Lung microvascular endothelial cell (primary cell): ENCODE measurements at regions not wholly inside any gene's neighbourhood (a gene's known extent, or its start where the extent isn't known, plus 50 kb on each side); places are given as distances from the start of the nearest gene placed in this dataset.

Source experiments
- DNase-seq, 2 donors: peaks; one replicate each; pipeline versions ENCODE4 v3.0.0 to v3.0.0-alpha.2; 2010; ENCODE audit warnings: low read depth in 2 of 2

DNA sequence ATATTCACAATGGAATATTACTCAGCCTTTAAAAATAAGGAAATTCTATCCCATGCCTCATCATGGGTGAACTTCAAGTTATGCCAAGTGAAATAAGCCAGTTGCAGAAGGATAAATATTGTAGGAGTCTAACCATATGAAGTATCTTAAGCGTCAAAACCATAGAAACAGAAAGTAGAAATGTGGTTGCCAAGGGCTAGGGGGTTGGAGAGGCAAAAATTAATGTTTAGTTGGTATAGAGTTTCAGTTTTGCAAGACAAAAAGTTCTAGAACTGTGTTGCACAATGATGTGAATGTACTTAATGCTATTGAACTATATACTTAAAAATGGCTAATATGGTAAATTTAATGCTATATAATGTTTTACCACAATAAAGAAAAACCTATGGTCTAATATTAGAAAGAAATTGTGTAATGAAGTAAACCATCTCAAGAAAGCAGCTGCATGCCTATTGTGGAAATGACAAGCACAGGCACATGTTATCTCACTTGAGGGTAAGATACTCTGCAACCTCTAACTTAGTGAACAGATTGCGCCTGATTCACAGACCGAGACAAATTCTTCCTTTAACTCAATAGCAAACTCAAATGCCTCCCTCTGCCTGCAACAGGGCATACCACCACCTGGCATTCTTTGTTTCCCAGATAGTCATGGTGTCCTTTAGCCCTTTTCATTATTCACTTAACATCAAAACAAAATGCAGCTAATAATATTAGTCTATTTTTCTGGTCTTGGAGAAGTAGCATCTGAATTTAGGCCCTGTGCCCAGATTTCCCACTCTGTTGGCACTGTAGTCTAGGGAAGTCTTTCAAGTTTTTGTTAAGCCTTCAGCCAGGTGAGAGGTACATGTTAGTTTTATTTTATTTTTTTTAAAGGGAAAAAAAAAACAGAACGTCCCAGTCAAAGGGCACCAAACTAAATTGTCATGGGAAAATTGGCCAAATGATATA is 80.2 kb upstream of the ACP3 start:
- DNase-seq, result no peak

DNA sequence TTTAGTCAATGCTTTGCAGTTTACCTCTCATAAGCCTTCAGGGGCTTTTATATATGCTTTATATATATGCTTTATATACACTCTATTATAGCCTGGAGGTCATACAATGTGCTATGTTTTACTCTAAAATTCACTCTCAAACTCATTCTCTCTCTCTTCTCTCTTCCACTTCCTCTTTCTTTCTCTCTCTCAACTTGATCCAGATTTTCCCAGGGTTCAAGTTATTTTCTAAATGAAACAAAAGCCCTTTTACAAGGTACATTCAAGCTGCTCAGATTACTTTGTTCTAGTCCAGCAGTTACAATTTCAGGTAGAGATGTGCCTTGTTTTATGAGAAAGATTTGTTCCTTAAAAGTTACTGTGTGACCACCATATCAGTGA is 79.6 kb upstream of the ACP3 start:
- no peak for DNase-seq

DNA sequence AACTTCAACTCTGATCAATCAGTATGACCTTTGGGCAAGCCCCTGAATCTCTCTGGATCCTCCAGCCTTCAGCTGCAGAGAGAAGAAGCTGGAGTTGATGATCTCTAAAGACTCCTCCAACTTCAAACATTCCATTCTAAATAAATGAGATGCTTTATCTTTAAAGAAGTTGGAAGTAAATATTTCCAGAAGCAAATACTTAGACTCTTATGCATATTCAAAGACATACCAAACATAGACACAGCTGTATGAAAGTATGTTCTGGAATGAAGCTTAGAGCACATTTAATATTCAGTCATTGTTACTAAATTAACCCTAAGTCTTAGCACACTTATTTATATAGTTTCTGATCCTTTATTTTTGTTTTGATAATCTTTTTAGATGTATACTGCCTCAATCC is 77.6 kb upstream of the ACP3 start:
- no peak for DNase-seq

DNA sequence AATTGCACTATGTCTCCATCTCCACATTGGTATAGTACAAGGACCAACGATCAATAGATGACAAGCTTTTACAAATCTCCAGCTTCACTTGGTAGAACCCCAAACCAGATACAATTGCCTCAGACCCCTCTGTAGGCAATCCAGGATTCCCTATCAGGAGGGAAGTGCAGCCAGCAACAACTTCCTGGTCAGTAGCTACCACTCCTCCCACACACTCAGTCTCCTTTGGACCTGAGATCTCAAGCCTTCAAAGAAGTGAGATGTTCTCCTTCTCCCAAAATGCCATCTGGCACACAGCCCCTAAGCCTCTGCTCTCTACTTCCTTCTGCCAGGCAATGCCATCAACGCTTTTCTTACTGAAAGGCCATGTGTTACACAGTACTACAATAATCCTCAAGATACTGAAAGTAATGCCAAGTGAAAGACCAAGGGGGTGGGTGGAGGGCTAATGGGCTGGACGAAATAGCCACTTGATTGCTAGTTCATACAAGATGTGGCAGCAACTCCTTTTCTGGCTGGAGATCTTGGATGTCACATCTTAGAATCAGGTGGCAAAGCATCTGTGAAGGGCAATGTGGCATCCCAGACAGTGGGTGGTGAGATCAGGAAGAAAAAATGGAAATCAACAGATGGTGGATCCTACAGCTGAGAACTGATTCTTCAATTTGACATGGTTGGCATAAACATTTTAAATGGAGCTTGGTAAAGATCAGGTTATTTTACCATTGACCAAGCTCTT is 75.3 kb upstream of the ACP3 start:
- no peak for DNase-seq

DNA sequence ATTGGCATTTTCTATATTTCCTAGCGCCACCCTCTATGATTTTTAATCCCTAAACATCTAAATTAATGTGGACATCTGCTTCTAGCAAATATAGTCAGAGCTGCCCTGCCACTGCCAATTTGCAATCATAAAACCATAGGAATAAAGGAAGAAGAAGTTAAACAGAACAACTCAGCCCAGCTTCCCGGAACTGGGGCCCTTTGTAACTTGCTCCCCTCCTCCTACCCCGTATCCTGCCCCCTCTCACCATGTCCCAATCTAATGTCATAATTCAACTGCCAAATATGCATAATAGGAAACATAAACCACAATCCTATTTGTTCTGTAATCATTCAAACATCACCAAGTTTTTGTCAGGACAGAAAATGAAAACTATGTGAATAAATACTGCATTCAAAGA is 74.4 kb upstream of the ACP3 start:
- no peak for DNase-seq

DNA sequence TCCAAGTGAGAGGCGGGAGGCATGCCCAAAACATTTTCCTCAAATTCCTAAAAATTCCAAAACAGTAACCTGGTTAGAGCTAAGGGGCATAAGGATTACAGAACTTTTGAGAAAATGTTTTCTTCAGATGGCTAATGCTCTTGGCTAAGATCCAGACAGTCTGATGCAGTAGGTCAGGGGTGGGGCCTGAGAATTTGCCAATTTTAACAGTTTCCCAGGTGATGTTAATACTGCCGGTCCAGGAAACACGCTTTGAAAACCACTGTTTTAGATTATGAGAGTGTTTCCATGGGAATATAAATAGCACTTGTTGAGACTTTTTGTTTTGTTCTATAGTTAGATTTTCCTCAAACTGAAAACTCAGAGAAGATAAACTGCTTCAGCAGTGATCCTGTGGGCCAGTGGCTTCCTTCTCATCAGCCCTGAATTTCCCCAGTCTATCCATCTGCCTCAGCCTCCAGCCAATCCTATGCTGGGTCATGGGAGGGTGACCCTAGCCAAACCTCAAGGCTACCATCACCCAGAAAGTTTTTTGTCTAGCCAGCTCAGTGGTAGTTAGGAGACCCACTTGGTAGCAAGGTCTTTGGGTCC is 71.6 kb upstream of the ACP3 start:
- DNase-seq, result no peak

DNA sequence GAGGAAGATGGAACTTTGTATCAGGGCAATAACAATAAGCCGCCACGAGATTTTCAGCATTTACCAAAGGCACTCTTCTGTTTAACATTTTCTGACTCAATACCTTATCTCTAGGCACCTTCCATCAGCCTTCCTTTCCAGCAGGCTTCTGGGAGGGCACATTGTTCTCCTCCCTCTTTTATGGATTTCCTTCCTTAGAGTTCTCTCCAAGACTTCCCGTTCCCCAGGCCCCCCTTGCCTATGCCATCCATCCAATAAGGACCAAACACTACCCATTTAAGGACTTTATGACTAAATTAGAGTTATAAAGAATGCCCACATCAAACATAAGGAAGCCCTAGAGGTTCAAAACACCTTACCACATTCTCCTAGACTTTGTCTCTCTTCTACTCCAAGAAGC is 71.0 kb upstream of the ACP3 start:
- DNase-seq, result no peak

DNA sequence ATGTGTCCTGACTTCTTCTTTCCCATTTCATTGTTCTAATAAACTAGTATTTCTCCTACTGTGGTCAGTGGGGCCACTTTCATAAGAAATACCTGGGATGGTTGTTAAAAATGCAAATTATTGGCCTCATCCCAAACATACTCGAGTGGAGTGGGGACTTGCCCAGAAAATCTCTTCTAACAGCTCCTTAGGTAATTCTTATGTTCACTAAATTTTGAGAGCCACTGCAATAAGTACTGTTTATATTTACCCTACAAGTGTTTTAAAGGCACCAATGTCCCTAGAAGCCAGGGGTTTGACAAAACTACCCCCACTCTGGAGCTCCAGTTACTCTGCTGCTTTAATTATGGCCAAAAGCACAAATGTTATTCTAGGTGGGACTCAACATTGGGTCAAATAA is 70.0 kb upstream of the ACP3 start:
- no peak for DNase-seq

DNA sequence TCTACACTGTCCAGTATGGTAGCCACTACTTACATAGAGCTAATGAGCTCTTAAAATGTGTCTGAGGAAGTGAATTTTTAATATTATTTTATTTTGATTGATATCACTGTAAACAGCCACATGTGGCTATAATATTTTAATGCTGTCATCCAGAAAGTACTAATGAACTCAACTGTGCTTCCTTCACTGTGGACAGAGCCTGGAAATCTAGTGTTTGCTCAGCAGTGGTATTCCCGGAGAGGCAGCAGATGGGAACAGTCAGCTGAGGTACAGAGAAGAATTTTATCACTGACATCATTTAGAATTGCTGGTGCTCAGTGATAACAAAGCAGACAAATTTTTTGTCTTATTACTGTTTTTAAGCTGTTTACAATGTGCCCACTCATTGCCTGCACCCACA is 68.7 kb upstream of the ACP3 start:
- DNase-seq, result no peak

DNA sequence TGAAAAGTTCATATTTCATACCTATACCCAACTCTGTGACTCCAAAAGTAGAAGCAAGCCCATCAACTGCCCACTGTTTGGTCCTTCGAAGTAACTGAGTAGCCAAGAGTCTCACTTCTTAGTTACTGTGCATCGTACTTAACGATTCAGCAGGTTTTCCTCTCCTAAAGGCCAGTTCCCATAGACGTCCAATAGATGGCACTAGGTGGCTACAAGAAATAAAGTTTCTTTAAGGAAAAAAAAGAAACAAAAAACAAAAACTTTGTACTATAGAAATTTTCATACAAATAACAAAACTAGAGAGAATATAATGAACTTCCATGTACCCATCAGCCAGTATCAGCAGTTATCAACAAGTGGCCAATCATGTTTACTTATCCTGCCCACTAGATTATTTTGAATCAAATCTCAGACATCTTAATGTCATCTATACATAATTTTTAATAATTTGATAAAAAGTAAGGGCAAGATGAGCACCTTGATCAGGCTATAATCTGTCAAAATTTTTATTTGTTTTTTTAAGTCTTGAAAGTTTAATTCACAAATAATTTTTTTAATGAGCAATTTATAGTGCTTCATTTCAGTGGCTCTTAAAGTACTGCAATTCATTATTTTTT is 63.8 kb upstream of the ACP3 start:
- peak; percentile 66 to 68 for DNase-seq

DNA sequence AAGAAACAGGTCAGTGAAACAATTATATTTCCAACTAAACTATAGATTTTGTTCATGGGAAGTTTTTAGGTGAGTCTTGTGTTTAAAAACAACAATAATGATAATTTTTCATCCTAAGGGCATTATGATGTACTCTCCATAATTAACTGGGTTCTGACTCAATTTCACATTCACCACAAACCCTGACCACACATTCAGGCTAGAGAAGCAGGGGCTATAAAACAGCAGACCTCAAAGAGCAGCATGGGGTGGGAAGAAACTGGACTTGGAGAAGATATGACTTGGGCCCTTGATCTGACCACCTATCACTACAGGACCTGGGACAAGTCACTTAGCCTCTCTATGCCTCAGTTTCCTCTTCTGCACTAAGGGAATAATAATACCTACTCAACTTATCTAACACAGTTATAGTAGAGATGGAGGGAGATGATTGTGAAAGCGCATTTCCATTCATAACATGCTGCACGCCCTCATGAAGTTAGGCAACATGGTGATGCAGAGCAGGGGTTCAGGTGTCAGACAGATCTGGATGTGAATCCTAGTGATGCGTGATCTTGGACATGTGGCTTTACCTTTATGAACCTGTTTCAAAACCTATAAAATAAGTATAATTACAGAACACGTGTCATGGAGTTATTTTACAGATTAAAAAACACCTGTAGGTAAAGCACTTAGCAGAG is 63.0 kb upstream of the ACP3 start:
- DNase-seq, result no peak

DNA sequence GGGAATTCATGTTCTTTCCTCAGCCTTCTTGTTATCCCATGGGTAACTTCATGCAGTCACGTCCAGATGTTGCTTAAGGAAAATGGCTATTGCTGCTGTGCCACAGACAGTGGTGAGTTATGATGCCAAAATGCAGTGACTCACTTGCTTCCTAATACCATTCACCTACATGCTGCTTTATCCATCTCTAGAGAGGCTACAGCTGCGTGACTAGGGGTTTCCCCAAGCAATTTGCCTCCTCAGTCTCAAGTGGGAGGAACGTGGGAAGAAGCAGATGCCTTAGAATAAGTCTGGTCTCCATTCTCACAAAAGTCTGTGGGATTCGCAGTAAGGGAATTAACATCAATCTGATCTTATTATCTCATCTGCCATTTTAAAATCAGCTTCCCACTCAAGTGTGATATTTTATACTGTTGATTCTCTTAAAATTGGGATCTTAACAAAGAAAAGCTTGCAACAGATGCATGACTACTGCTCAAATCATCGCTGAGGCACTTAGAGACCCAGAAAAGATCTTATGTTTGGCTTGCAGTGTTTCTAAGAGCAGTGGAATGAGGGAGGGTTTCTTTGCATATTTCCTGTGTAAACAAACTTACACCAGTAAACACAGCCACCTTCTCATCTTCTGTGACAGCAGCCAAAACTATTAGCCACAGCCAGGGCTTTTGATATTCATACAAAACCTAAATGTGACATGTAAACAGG is 62.0 kb upstream of the ACP3 start:
- DNase-seq, result peak in 1 of 2 donors; percentile 12

DNA sequence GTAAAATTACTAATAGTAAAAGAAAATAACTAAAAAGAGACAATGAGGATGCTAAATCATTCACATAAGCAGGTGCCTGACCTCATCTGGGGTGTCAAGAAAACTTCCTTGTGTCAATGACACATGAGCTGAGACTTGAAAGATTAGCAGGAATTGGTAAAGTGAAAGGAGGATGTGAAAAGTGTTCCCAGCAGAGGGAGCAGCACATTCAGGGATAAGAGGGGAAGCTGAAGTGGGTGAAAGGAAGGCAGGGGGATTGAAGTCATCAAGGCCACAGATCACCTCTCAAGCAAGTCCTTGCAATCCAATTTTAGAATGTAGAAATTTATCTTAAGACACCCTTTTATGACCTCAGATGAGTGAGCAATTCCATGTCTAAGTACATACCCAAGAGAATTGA is 60.2 kb upstream of the ACP3 start:
- DNase-seq, result peak; percentile 33 to 49

DNA sequence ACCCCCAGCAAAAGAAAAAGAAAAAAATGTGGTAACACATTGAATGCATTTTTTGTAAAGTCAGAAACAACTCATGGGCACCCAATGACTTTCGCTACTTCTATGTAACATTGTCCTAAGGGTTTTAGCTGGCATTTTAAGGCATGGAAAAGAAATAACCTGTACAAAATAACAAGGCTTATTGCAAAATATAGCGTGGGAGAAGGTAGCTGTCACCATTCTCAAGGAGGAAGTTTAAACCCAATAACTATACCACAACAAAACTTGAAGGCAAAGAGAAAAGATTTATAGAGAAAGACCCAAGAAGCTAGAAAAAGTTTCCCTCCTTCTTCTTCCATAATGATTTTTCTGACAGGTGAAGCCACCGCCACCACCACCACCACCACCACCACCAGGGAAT is 55.7 kb upstream of the ACP3 start:
- no peak for DNase-seq

DNA sequence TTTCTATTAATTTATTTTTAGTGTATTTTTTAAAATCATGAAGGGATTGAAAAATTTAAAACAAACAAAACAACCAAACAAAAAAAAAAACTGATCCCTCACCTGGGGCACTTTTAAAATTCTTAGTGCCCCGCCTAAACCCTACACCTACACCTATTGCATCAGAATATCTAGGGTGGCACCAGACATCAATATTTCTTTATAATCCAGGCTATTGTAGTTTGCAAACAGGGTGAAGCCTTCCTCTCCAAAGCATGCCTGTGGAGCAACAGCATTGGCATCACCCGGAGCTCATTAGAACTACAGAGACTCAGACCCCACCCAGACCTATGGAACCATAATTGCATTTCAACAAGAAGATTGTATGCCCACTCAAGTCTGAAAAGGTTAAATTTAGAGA is 54.9 kb upstream of the ACP3 start:
- DNase-seq, result no peak

DNA sequence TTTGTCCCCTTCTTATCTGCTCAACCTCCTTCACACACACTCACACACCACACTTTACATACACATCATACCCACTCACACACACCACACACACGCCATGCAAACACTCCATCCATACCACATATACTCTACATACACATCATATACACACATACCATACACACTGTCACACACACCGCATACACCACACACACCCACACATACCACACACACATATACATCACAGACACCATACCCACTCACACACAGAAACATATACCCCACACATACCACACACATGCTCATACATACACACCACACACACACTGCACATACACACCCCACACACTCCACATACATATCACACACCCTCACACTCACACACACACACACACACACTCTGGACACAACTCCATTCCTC is 54.3 kb upstream of the ACP3 start:
- no peak for DNase-seq

DNA sequence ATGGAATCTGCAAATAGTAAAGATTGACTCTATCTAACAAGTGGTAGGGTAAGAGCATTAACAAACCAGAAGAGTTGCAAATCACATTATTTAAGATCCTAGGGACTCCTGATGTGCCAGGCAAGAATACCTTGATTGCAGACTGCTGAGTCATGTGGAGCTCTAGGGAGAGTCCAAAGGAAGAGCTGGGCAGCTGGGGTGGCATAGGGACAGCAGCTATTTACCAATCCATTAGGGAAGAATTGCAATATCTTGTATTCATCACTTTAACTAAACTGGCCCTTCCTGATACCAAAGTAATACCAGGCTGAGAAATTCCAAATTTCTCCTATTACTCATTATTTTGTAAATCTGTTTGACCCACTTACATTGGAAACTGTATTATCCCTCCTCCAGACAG is 52.2 kb upstream of the ACP3 start:
- DNase-seq, result no peak

DNA sequence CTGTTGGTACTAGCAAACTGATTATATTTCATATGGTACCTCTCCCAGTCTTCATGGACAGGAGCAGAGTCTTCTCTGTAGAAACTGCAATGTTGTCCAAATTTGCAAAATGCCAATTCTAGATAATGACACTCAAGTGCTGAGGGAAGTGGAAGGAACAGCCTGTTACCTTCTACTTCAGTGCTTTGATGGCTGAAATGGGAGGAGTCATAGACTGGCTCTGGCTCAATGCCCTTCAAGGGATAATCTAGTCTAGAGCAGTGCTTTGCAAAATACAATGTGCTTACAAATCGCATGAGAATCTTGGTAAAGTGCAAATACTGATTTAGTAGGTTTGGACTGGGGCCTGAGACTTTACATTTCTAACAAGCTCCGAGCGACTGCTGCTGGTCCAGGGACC is 51.7 kb upstream of the ACP3 start:
- DNase-seq, result no peak

DNA sequence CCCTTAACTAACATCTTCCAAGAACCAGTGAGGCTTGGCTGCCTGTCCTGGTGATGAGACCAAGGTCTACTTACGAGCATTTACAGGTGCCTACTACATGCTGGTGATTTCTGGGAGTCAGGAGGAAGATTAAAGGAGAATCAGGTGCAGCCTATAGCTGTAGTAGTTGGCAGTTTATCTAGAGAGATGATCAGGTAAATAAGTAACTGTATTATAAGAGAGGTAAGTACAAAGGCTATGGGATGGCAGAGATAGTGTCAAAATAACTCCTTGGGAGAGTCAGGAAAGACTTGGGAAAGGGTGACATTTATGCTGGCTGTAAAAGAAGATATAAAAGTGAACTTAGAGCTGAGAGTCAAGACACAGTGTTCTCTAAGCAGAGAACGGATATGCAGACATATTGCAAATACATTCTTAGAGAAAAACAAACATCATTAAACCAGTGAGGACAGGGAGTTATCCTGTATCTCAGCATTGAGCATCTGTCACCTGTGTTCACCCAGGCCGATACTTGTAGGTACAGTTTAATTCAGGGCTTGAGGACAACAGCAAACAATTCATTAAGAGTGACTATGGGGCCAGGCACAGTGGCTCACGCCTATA is 49.7 kb upstream of the ACP3 start:
- no peak for DNase-seq
